ENCODE measurements at regions not wholly inside any gene's neighbourhood (a gene's known extent, or its start where the extent isn't known, plus 50 kb on each side); places are given as distances from the start of the nearest gene placed in this dataset.

- H3K36me3 ChIP-seq, result no peaks in the 10 kb centered on the region
- H3K27me3 ChIP-seq (replicated peaks; ENCODE audit: insufficient read depth), result no peaks in the 10 kb centered on the region
- H3K4me1 ChIP-seq (ENCODE audit: control insufficient read depth in 1 of 2, low read depth in 2 of 2), result peaks cover 6 to 10% of the 10 kb centered on the region in 2 donors
- DNase-seq (ENCODE audit: low spot score), result no peak
- H3K9me3 ChIP-seq, result no peaks in the 10 kb centered on the region
- no peak for ATAC-seq (ENCODE audit: insufficient number of reproducible peaks, low FRiP score, low read depth)
- TF ChIP-seq, protein P1, sequence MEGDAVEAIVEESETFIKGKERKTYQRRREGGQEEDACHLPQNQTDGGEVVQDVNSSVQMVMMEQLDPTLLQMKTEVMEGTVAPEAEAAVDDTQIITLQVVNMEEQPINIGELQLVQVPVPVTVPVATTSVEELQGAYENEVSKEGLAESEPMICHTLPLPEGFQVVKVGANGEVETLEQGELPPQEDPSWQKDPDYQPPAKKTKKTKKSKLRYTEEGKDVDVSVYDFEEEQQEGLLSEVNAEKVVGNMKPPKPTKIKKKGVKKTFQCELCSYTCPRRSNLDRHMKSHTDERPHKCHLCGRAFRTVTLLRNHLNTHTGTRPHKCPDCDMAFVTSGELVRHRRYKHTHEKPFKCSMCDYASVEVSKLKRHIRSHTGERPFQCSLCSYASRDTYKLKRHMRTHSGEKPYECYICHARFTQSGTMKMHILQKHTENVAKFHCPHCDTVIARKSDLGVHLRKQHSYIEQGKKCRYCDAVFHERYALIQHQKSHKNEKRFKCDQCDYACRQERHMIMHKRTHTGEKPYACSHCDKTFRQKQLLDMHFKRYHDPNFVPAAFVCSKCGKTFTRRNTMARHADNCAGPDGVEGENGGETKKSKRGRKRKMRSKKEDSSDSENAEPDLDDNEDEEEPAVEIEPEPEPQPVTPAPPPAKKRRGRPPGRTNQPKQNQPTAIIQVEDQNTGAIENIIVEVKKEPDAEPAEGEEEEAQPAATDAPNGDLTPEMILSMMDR (IDR thresholded peaks at IDR 0.05), result no peak
- no peak overlapping the region for H3K27ac ChIP-seq
- H3K4me3 ChIP-seq, result no peak overlapping the region
These were observed 216.1 kb upstream of the SETBP1 start for GRCh38 chr18:44464398-44465180.

GRCh38 chr18:44465381-44465841 lies 215.3 kb upstream of the SETBP1 start:
- Histone ChIP-seq H3K4me3 (no peak overlapping the region), H3K27ac (no peak overlapping the region)
- ATAC-seq (ENCODE audit: insufficient number of reproducible peaks, low FRiP score, low read depth), result no peak

DNA sequence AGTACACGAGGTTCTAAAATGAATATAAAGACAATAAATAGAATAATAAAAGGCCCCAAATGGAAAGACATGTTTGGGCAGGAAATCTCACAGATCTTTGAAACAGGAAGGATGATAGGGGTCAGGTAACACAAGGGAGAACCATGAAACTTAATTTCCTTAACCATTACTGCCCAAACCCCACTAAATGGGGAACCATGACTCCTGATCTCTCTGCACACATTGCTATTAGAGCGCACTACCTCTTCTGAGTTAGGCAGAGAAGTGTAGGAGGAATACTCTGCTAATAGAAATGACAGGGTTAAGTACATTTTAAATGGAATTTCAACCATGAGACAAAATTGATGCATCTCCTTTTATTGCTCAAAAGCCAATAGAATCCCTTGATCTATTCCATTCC lies 213.7 kb upstream of the SETBP1 start:
- Histone ChIP-seq H3K27ac (no peak overlapping the region), H3K36me3 (no peaks in the 10 kb centered on the region), H3K9me3 (no peaks in the 10 kb centered on the region), H3K4me3 (no peak overlapping the region), H3K4me1 (ENCODE audit: control insufficient read depth in 1 of 2, low read depth in 2 of 2) (peaks cover 6 to 10% of the 10 kb centered on the region in 2 donors), H3K27me3 (replicated peaks; ENCODE audit: insufficient read depth) (no peaks in the 10 kb centered on the region)
- DNase-seq (ENCODE audit: low spot score) (no peak), ATAC-seq (ENCODE audit: insufficient number of reproducible peaks, low FRiP score, low read depth) (no peak)
- TF ChIP-seq, protein P1 (IDR thresholded peaks at IDR 0.05), result no peak

More at GRCh38 chr18:44465381-44465841, 215.3 kb upstream of the SETBP1 start:
- no peak for DNase-seq (ENCODE audit: low spot score)
- Histone ChIP-seq H3K4me1 (ENCODE audit: control insufficient read depth in 1 of 2, low read depth in 2 of 2) (peaks cover 6 to 10% of the 10 kb centered on the region in 2 donors), H3K27me3 (replicated peaks; ENCODE audit: insufficient read depth) (no peaks in the 10 kb centered on the region), H3K9me3 (no peaks in the 10 kb centered on the region), H3K36me3 (no peaks in the 10 kb centered on the region)
- TF ChIP-seq, protein P1 (IDR thresholded peaks at IDR 0.05), result no peak

DNA sequence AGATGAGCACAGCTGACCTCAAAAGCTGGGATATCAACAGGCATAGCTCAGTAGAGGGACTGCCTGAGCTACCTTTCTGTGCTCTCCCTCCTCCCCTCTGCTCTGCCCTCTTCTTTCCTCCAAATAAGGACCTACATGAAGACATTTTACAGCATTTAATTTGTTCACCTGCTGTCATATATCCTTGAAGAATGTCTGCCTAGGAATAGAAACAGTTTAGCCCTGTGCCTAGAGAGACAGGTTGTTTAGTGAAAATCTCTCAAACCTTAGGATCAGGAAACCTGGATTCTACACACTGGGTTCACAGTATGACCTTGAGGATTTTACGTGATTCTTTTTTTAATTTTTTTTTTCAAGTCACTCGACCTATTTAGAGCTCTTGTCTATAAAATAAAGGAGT lies 213.0 kb upstream of the SETBP1 start:
- H3K4me3 ChIP-seq, result no peak overlapping the region
- no peaks in the 10 kb centered on the region for H3K27me3 ChIP-seq (replicated peaks; ENCODE audit: insufficient read depth)
- TF ChIP-seq, protein P1 (IDR thresholded peaks at IDR 0.05), result no peak
- H3K4me1 ChIP-seq (ENCODE audit: control insufficient read depth in 1 of 2, low read depth in 2 of 2), result peaks cover 6 to 10% of the 10 kb centered on the region in 2 donors
- ATAC-seq (ENCODE audit: insufficient number of reproducible peaks, low FRiP score, low read depth), result no peak
- no peak for DNase-seq (ENCODE audit: low spot score)
- H3K9me3 ChIP-seq, result no peaks in the 10 kb centered on the region
- no peak overlapping the region for H3K27ac ChIP-seq
- no peaks in the 10 kb centered on the region for H3K36me3 ChIP-seq

DNA sequence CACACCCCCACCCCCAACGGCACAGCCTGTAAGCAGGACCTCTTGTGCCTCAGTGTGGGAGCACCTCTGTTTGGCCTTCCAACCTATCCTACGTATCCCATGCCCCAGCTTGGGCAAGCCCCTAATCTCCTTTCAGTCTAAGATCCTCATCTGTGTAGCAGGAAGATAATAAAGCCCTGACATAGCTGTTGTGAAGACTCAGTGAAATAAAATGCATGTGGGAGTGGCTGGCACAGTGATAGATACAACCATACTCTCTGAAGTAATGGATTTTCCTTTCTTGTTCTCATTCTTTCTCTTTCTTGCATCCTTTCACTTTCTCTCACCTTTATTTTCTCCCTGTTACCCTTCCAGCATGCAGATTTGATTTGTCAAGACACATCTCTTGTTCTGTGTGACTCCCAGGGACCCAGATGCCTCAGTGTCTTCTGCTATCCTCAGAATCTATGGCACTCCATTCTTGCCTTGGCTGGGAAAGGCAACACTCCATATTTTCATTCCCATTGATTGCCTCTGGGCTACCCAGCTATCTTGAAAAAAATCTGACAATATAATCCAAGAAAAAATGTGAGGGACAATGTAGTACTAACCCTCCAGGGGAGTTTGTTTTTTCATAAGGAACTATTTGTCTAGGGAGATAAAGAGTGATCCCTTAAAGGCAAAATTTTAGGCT lies 207.2 kb upstream of the SETBP1 start:
- TF ChIP-seq, protein P1 (IDR thresholded peaks at IDR 0.05), result no peak

More for the DNA sequence above, 207.2 kb upstream of the SETBP1 start:
- Histone ChIP-seq H3K4me1 (ENCODE audit: control insufficient read depth in 1 of 2, low read depth in 2 of 2) (no peaks in the 10 kb centered on the region), H3K27me3 (replicated peaks; ENCODE audit: insufficient read depth) (no peaks in the 10 kb centered on the region), H3K36me3 (no peaks in the 10 kb centered on the region), H3K9me3 (no peaks in the 10 kb centered on the region), H3K27ac (no peak overlapping the region), H3K4me3 (no peak overlapping the region)
- DNase-seq (ENCODE audit: low spot score) (no peak), ATAC-seq (ENCODE audit: insufficient number of reproducible peaks, low FRiP score, low read depth) (no peak)

Data from thoracic aorta (tissue), 2 donors.